GM12865 (cell line): ENCODE measurements at regions not wholly inside any gene's neighbourhood (a gene's known extent, or its start where the extent isn't known, plus 50 kb on each side); places are given as distances from the start of the nearest gene placed in this dataset.

Experiments used
- DNase-seq: peaks from one replicate; pipeline ENCODE4 v3.0.0; 2010; ENCODE audit warnings: low read depth
- H3K4me3 ChIP-seq: 2 replicates; pipeline ENCODE4 v1.5.1; 2011; ENCODE audit warnings: mild to moderate bottlenecking, low read depth, low read length, control low read depth
- CTCF ChIP-seq: IDR thresholded peaks from 2 replicates; pipeline ENCODE4 v1.5.1; 2011; ENCODE audit warnings: low read length, control low read depth, low read depth, inconsistent platforms; ENCODE audit not compliant: insufficient read depth; ENCODE audit errors: missing control alignments

GRCh38 chr3:174749143-174749542 lies 110.0 kb upstream of the NAALADL2 start:
- H3K4me3 ChIP-seq = no peak overlapping the region
- no peak for DNase-seq
- no peak for TF ChIP-seq CTCF

GRCh38 chr3:174755833-174756829 lies 103.0 kb upstream of the NAALADL2 start:
- no peak overlapping the region for H3K4me3 ChIP-seq
- no peak for DNase-seq
- TF ChIP-seq CTCF = no peak

- no peak for TF ChIP-seq CTCF
- no peak overlapping the region for H3K4me3 ChIP-seq
- no peak for DNase-seq
Observed at GRCh38 chr3:174758943-174759342, 100.2 kb upstream of the NAALADL2 start.

DNA sequence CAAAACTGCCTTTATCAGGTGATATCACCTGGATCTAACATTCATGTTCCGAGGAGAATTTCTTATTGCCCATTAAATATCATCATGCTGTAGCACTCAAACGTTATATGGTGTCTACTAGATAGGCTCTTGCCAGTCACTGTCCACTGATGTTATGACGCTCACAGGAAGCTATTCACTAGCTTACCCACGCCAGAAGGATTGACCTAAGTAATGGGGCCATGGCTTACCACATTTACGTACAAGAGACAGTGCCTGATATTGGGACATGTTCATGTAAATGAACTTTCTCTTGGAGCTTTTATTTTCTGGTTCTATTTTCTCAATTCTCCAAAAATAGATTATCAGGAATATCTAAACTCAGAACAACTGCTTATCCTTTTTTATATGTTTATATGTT lies 91.7 kb upstream of the NAALADL2 start:
- H3K4me3 ChIP-seq = no peak overlapping the region
- TF ChIP-seq CTCF = no peak
- DNase-seq = no peak

DNA sequence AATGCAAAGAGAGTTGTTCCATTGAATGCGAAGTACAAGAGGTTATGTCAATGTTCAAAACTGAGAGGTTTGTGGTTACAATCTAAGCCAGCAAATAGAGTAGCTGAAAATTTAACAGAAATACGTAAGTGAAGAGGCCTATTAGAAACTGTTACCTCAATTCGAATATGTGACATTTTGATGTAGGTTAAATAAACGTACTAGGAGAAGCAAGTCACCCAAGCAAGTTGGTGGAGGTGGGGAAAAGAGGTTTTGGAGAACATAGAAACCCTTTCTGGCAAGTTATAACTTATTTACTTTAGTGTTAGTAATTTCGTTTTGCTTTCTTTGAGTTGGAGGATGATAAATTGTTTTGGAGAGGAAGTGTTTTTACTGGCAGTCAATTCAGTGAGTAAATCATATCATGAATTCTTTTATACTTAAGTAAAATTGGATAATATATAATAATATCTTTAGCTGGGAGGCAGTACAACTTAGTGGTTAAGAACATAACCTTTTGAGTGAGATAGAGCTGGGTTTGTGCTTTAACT lies 91.2 kb upstream of the NAALADL2 start:
- no peak overlapping the region for H3K4me3 ChIP-seq
- TF ChIP-seq CTCF = no peak
- DNase-seq = no peak

GRCh38 chr3:174769171-174769570 lies 90.0 kb upstream of the NAALADL2 start:
- no peak for TF ChIP-seq CTCF
- no peak for DNase-seq
- no peak overlapping the region for H3K4me3 ChIP-seq

DNA sequence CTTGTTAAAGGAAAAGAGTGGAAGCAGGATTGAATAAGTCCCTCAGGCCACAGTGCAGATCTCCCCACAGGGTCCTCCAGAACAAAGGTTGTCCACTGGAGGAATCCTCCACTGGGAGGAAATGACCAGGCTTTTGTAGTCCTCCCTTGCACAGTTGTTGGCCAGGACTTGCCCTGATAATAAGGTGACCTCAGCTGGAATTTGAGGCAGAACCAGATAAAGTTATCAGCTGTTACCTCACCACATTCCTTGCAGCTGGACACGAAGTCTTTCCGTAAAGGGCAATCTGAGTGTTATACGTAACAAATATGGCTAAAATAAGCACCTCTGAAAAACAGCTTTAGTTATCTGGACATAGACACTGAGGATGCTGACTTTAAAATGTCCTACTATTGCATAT lies 83.5 kb upstream of the NAALADL2 start:
- TF ChIP-seq CTCF = no peak
- no peak for DNase-seq
- no peak overlapping the region for H3K4me3 ChIP-seq
